ENCODE measurements at regions not wholly inside any gene's neighbourhood (a gene's known extent, or its start where the extent isn't known, plus 50 kb on each side); places are given as distances from the start of the nearest gene placed in this dataset.

- H3K4me3 ChIP-seq (replicated peaks; ENCODE audit: insufficient read depth, low read length), result no peak overlapping the region
These were observed 1108.9 kb upstream of the CRIM1 start for GRCh38 chr2:35246702-35247101.

GRCh38 chr2:35228584-35228983, 1127.0 kb upstream of the CRIM1 start:
- no peaks in the 10 kb centered on the region for H3K27me3 ChIP-seq (ENCODE audit: insufficient read depth, poor library complexity, severe bottlenecking)
- no peak overlapping the region for H3K27ac ChIP-seq (replicated peaks)
- TF ChIP-seq REST (IDR thresholded peaks at IDR 0.05; ENCODE audit: insufficient replicate concordance, low read depth) (no peak), POLR2AphosphoS5 (IDR thresholded peaks at IDR 0.05; ENCODE audit: low read depth) (no peak), CTCF (IDR thresholded peaks at IDR 0.05; ENCODE audit: insufficient read depth, low read length) (no peak), GABPA (IDR thresholded peaks at IDR 0.05; ENCODE audit: low read depth) (no peak), SPI1 (IDR thresholded peaks at IDR 0.05; ENCODE audit: borderline replicate concordance, low read depth) (no peak)
- no peak overlapping the region for H3K4me3 ChIP-seq (replicated peaks; ENCODE audit: insufficient read depth, low read length)
- DNase-seq (ENCODE audit: low read depth in 1 of 2, low spot score in 1 of 2), result no peak

More at GRCh38 chr2:35246702-35247101, 1108.9 kb upstream of the CRIM1 start:
- Histone ChIP-seq H3K27ac (replicated peaks) (no peak overlapping the region), H3K27me3 (ENCODE audit: insufficient read depth, poor library complexity, severe bottlenecking) (no peaks in the 10 kb centered on the region)
- TF ChIP-seq POLR2AphosphoS5 (IDR thresholded peaks at IDR 0.05; ENCODE audit: low read depth) (no peak), SPI1 (IDR thresholded peaks at IDR 0.05; ENCODE audit: borderline replicate concordance, low read depth) (no peak), REST (IDR thresholded peaks at IDR 0.05; ENCODE audit: insufficient replicate concordance, low read depth) (no peak), GABPA (IDR thresholded peaks at IDR 0.05; ENCODE audit: low read depth) (no peak), CTCF (IDR thresholded peaks at IDR 0.05; ENCODE audit: insufficient read depth, low read length) (no peak)
- no peak for DNase-seq (ENCODE audit: low read depth in 1 of 2, low spot score in 1 of 2)

GRCh38 chr2:35220461-35220860, 1135.1 kb upstream of the CRIM1 start:
- Histone ChIP-seq H3K27ac (replicated peaks) (no peak overlapping the region), H3K4me3 (replicated peaks; ENCODE audit: insufficient read depth, low read length) (no peak overlapping the region), H3K27me3 (ENCODE audit: insufficient read depth, poor library complexity, severe bottlenecking) (no peaks in the 10 kb centered on the region)
- no peak for DNase-seq (ENCODE audit: low read depth in 1 of 2, low spot score in 1 of 2)
- TF ChIP-seq CTCF (IDR thresholded peaks at IDR 0.05; ENCODE audit: insufficient read depth, low read length) (no peak), POLR2AphosphoS5 (IDR thresholded peaks at IDR 0.05; ENCODE audit: low read depth) (no peak), REST (IDR thresholded peaks at IDR 0.05; ENCODE audit: insufficient replicate concordance, low read depth) (no peak), GABPA (IDR thresholded peaks at IDR 0.05; ENCODE audit: low read depth) (no peak), SPI1 (IDR thresholded peaks at IDR 0.05; ENCODE audit: borderline replicate concordance, low read depth) (no peak)

Measured in HL-60 (cell line).